ENCODE measurements at regions not wholly inside any gene's neighbourhood (a gene's known extent, or its start where the extent isn't known, plus 50 kb on each side); places are given as distances from the start of the nearest gene placed in this dataset.

DNA sequence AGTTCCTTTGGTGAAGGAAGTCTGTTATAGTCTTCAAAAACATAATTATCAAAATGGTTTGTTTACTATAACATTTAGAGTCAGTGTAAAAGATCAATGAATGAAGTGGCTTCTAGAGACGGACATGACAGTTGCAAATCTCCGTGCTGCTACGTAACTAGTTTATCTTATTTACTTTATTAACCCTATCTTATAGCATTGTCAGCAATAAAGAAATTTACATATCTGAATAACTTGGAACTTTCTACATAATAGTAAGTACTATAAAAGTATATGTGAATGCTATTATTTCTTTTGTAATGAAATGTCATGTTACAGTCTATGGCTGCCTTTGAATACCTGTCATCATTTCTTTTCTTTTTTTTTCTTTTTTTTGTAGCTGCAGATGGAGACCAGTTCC lies 246.8 kb downstream of the PTH2R start:
- Histone ChIP-seq H3K79me1 (replicated peaks; ENCODE audit: low read length, poor library complexity, severe bottlenecking) (no peaks in the 10 kb centered on the region), H2BK12ac (ENCODE audit: low read length in 2 of 2) (no peak overlapping the region), H2BK120ac (ENCODE audit: low read depth, low read length) (no peak overlapping the region), H2BK5ac (ENCODE audit: low read depth, low read length, poor library complexity, severe bottlenecking) (no peak overlapping the region), H2AFZ (ENCODE audit: low read depth, low read length) (no peak overlapping the region), H3K9ac (ENCODE audit: low read length) (no peak overlapping the region), H3K23ac (ENCODE audit: low read length in 2 of 2) (no peak overlapping the region), H3K9me3 (ENCODE audit: control insufficient read depth, low read length) (peaks cover 9% of the 10 kb centered on the region), H3K18ac (ENCODE audit: low read depth in 1 of 2, low read length in 2 of 2) (no peak overlapping the region), H3K36me3 (ENCODE audit: control insufficient read depth in 1 of 2, insufficient read depth in 2 of 2, low read depth in 1 of 2, low read length in 2 of 2) (no peaks in the 10 kb centered on the region), H4K8ac (ENCODE audit: low read length) (no peak overlapping the region), H2AK5ac (ENCODE audit: low read length, severe bottlenecking) (no peak overlapping the region), H3K4ac (ENCODE audit: low read depth in 1 of 2, low read length in 2 of 2) (no peak overlapping the region), H3K4me2 (ENCODE audit: low read length, poor library complexity, severe bottlenecking) (no peak overlapping the region), H3K27ac (ENCODE audit: low read length, poor library complexity, severe bottlenecking) (no peak overlapping the region), H3K4me3 (ENCODE audit: insufficient read depth in 1 of 2, low read depth in 1 of 2, low read length in 2 of 2) (no peak overlapping the region), H3K14ac (ENCODE audit: low read length in 2 of 2) (no peak overlapping the region), H3K4me1 (ENCODE audit: control insufficient read depth, insufficient read depth, low read depth, low read length) (no peaks in the 10 kb centered on the region), H3K27me3 (ENCODE audit: control insufficient read depth in 1 of 2, insufficient read depth in 1 of 2, low read length in 2 of 2) (no peaks in the 10 kb centered on the region), H4K91ac (ENCODE audit: low read length) (no peak overlapping the region), H2BK15ac (ENCODE audit: low read depth, poor library complexity, severe bottlenecking) (no peak overlapping the region)
- WGBS, result no CpG with 5 or more reads among the region's 3 CpGs
- DNase-seq, result no peak

GRCh38 chr2:208654056-208654455 lies 247.5 kb downstream of the PTH2R start:
- Histone ChIP-seq H3K4me1 (ENCODE audit: control insufficient read depth, insufficient read depth, low read depth, low read length) (no peaks in the 10 kb centered on the region), H3K14ac (ENCODE audit: low read length in 2 of 2) (no peak overlapping the region), H2BK120ac (ENCODE audit: low read depth, low read length) (no peak overlapping the region), H3K23ac (ENCODE audit: low read length in 2 of 2) (no peak overlapping the region), H4K91ac (ENCODE audit: low read length) (no peak overlapping the region), H2AK5ac (ENCODE audit: low read length, severe bottlenecking) (no peak overlapping the region), H3K18ac (ENCODE audit: low read depth in 1 of 2, low read length in 2 of 2) (no peak overlapping the region), H3K9ac (ENCODE audit: low read length) (no peak overlapping the region), H3K79me1 (replicated peaks; ENCODE audit: low read length, poor library complexity, severe bottlenecking) (no peaks in the 10 kb centered on the region), H3K36me3 (ENCODE audit: control insufficient read depth in 1 of 2, insufficient read depth in 2 of 2, low read depth in 1 of 2, low read length in 2 of 2) (no peaks in the 10 kb centered on the region), H4K8ac (ENCODE audit: low read length) (no peak overlapping the region), H2AFZ (ENCODE audit: low read depth, low read length) (no peak overlapping the region), H3K4me3 (ENCODE audit: insufficient read depth in 1 of 2, low read depth in 1 of 2, low read length in 2 of 2) (no peak overlapping the region), H3K4me2 (ENCODE audit: low read length, poor library complexity, severe bottlenecking) (no peak overlapping the region), H2BK5ac (ENCODE audit: low read depth, low read length, poor library complexity, severe bottlenecking) (no peak overlapping the region), H2BK12ac (ENCODE audit: low read length in 2 of 2) (no peak overlapping the region), H3K9me3 (ENCODE audit: control insufficient read depth, low read length) (peaks cover 9% of the 10 kb centered on the region), H3K4ac (ENCODE audit: low read depth in 1 of 2, low read length in 2 of 2) (no peak overlapping the region), H3K27me3 (ENCODE audit: control insufficient read depth in 1 of 2, insufficient read depth in 1 of 2, low read length in 2 of 2) (no peaks in the 10 kb centered on the region), H2BK15ac (ENCODE audit: low read depth, poor library complexity, severe bottlenecking) (no peak overlapping the region), H3K27ac (ENCODE audit: low read length, poor library complexity, severe bottlenecking) (no peak overlapping the region)
- no peak for DNase-seq

DNA sequence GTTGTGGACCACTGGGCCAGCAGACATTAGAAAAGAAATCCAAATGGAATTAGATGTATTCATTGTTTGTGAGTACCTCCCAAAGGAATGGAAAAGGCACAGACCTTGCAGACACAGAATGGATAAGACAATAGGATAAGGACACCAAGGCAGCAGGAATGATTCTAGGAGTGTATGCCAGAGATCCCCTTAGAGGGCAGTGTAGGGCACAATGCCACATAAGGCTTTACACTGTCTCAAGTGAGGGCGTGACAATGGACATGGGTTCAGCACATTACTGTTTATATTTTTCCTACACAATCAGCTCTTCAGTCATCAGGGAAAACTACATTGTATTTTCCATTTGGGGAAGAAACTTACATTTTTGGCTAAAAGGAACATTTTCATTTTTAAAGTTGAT lies 250.9 kb downstream of the PTH2R start:
- Histone ChIP-seq H3K4ac (ENCODE audit: low read depth in 1 of 2, low read length in 2 of 2) (no peak overlapping the region), H2AK5ac (ENCODE audit: low read length, severe bottlenecking) (no peak overlapping the region), H3K4me1 (ENCODE audit: control insufficient read depth, insufficient read depth, low read depth, low read length) (no peaks in the 10 kb centered on the region), H4K8ac (ENCODE audit: low read length) (no peak overlapping the region), H2BK5ac (ENCODE audit: low read depth, low read length, poor library complexity, severe bottlenecking) (no peak overlapping the region), H3K79me1 (replicated peaks; ENCODE audit: low read length, poor library complexity, severe bottlenecking) (no peaks in the 10 kb centered on the region), H3K27me3 (ENCODE audit: control insufficient read depth in 1 of 2, insufficient read depth in 1 of 2, low read length in 2 of 2) (no peaks in the 10 kb centered on the region), H2AFZ (ENCODE audit: low read depth, low read length) (no peak overlapping the region), H3K36me3 (ENCODE audit: control insufficient read depth in 1 of 2, insufficient read depth in 2 of 2, low read depth in 1 of 2, low read length in 2 of 2) (no peaks in the 10 kb centered on the region), H4K91ac (ENCODE audit: low read length) (no peak overlapping the region), H3K18ac (ENCODE audit: low read depth in 1 of 2, low read length in 2 of 2) (no peak overlapping the region), H3K4me2 (ENCODE audit: low read length, poor library complexity, severe bottlenecking) (no peak overlapping the region), H2BK12ac (ENCODE audit: low read length in 2 of 2) (no peak overlapping the region), H2BK120ac (ENCODE audit: low read depth, low read length) (no peak overlapping the region), H3K4me3 (ENCODE audit: insufficient read depth in 1 of 2, low read depth in 1 of 2, low read length in 2 of 2) (no peak overlapping the region), H3K27ac (ENCODE audit: low read length, poor library complexity, severe bottlenecking) (no peak overlapping the region), H3K9ac (ENCODE audit: low read length) (no peak overlapping the region), H3K23ac (ENCODE audit: low read length in 2 of 2) (no peak overlapping the region), H2BK15ac (ENCODE audit: low read depth, poor library complexity, severe bottlenecking) (no peak overlapping the region), H3K14ac (ENCODE audit: low read length in 2 of 2) (no peak overlapping the region), H3K9me3 (ENCODE audit: control insufficient read depth, low read length) (peaks cover 10% of the 10 kb centered on the region)
- WGBS, result no CpG with 5 or more reads among the region's 1 CpG
- no peak for DNase-seq

DNA sequence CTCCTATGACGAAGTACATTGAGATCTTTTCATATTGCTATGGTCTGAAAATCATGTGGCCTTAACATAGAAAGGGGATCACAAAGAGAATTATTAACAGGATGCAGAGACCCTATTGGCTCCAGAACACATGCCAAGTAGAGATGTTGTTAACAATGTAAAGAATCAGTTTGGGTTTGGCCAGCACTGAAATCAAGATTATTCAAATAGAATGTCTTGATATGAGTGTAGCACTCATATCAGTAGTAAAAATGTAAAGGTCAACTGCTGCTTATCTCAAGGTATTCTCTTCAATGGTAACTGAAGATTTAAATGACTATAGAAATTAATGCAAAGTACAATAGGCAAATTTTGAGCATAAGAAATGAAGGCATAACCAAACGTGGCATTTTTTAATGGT lies 262.8 kb downstream of the PTH2R start:
- H3K9me3 ChIP-seq (ENCODE audit: control insufficient read depth, low read length), result no peaks in the 10 kb centered on the region
- no peak overlapping the region for H2BK12ac ChIP-seq (ENCODE audit: low read length in 2 of 2)
- H3K4me2 ChIP-seq (ENCODE audit: low read length, poor library complexity, severe bottlenecking), result no peak overlapping the region
- H3K27ac ChIP-seq (ENCODE audit: low read length, poor library complexity, severe bottlenecking), result no peak overlapping the region
- H3K14ac ChIP-seq (ENCODE audit: low read length in 2 of 2), result no peak overlapping the region
- no peak overlapping the region for H3K4me3 ChIP-seq (ENCODE audit: insufficient read depth in 1 of 2, low read depth in 1 of 2, low read length in 2 of 2)
- DNase-seq, result no peak
- H3K4me1 ChIP-seq (ENCODE audit: control insufficient read depth, insufficient read depth, low read depth, low read length), result no peaks in the 10 kb centered on the region
- no peaks in the 10 kb centered on the region for H3K36me3 ChIP-seq (ENCODE audit: control insufficient read depth in 1 of 2, insufficient read depth in 2 of 2, low read depth in 1 of 2, low read length in 2 of 2)
- no peak overlapping the region for H2BK15ac ChIP-seq (ENCODE audit: low read depth, poor library complexity, severe bottlenecking)
- H2AFZ ChIP-seq (ENCODE audit: low read depth, low read length), result no peak overlapping the region
- H4K8ac ChIP-seq (ENCODE audit: low read length), result no peak overlapping the region
- H3K9ac ChIP-seq (ENCODE audit: low read length), result no peak overlapping the region
- no peak overlapping the region for H2AK5ac ChIP-seq (ENCODE audit: low read length, severe bottlenecking)
- H3K79me1 ChIP-seq (replicated peaks; ENCODE audit: low read length, poor library complexity, severe bottlenecking), result no peaks in the 10 kb centered on the region
- no peak overlapping the region for H2BK5ac ChIP-seq (ENCODE audit: low read depth, low read length, poor library complexity, severe bottlenecking)
- H3K27me3 ChIP-seq (ENCODE audit: control insufficient read depth in 1 of 2, insufficient read depth in 1 of 2, low read length in 2 of 2), result no peaks in the 10 kb centered on the region
- no peak overlapping the region for H4K91ac ChIP-seq (ENCODE audit: low read length)
- WGBS, result no CpG with 5 or more reads among the region's 2 CpGs
- no peak overlapping the region for H3K18ac ChIP-seq (ENCODE audit: low read depth in 1 of 2, low read length in 2 of 2)
- no peak overlapping the region for H3K4ac ChIP-seq (ENCODE audit: low read depth in 1 of 2, low read length in 2 of 2)
- no peak overlapping the region for H2BK120ac ChIP-seq (ENCODE audit: low read depth, low read length)
- H3K23ac ChIP-seq (ENCODE audit: low read length in 2 of 2), result no peak overlapping the region
